Transverse colon (tissue), 4 donors: ENCODE measurements at regions not wholly inside any gene's neighbourhood (a gene's known extent, or its start where the extent isn't known, plus 50 kb on each side); places are given as distances from the start of the nearest gene placed in this dataset.

ENCODE experiments used
- POLR2AphosphoS5 ChIP-seq, 3 donors: sonication (generic); formaldehyde crosslinking; IDR thresholded peaks; one replicate each; pipeline ENCODE4 v1.6.1; 2016; ENCODE audit warnings: antibody characterized with exemption in 3 of 3
- TF ChIP-seq, protein P1 (sequence below), 5 experiments: fragments of 200-600 bp in 3 of 5; fragments of 450-650 bp in 2 of 5; sonication (generic) in 3 of 5; IDR thresholded peaks; 1 replicate in 2 of 5; 2 replicates in 3 of 5; pipeline ENCODE4 v1.5.1; 2016 to 2017; ENCODE audit warnings: antibody characterized with exemption in 5 of 5, inconsistent platforms in 3 of 5, mild to moderate bottlenecking in 2 of 5, moderate library complexity in 1 of 5

DNA sequence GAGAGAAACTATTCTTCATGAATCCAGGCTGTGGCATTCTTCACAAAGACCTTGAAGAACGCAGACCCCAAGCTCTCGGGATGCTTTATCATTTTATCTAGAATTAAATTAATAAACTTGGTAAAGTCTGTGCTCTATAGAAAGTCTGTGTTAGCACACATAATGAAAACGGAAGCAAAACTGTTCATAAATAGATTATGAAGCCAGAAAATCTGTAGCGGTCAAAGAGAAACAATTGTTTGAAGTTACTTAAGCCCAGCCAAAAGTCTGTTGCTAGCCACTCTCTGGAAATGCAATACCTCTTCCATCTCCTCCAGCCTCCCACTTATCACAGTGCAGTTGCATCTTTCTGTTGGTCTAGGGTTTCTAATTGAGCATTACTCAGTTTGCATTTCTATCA lies 375.9 kb downstream of the KIF4B start:
- TF ChIP-seq, protein P1, sequence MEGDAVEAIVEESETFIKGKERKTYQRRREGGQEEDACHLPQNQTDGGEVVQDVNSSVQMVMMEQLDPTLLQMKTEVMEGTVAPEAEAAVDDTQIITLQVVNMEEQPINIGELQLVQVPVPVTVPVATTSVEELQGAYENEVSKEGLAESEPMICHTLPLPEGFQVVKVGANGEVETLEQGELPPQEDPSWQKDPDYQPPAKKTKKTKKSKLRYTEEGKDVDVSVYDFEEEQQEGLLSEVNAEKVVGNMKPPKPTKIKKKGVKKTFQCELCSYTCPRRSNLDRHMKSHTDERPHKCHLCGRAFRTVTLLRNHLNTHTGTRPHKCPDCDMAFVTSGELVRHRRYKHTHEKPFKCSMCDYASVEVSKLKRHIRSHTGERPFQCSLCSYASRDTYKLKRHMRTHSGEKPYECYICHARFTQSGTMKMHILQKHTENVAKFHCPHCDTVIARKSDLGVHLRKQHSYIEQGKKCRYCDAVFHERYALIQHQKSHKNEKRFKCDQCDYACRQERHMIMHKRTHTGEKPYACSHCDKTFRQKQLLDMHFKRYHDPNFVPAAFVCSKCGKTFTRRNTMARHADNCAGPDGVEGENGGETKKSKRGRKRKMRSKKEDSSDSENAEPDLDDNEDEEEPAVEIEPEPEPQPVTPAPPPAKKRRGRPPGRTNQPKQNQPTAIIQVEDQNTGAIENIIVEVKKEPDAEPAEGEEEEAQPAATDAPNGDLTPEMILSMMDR (IDR thresholded peaks at IDR 0.05), result no peak
- TF ChIP-seq POLR2AphosphoS5 (IDR thresholded peaks at IDR 0.05), result no peak
